ENCODE measurements at regions not wholly inside any gene's neighbourhood (a gene's known extent, or its start where the extent isn't known, plus 50 kb on each side); places are given as distances from the start of the nearest gene placed in this dataset.

- no peak for TF ChIP-seq TCF7L2 (IDR thresholded peaks at IDR 0.05; ENCODE audit: low read depth, low read length)
- no peak for TF ChIP-seq REST (IDR thresholded peaks at IDR 0.05; ENCODE audit: insufficient read depth in 1 of 2, low read depth in 2 of 2, low read length in 1 of 2)
- TF ChIP-seq CTCF (IDR thresholded peaks at IDR 0.05) = no peak
- no peak for TF ChIP-seq SIN3A (IDR thresholded peaks at IDR 0.05; ENCODE audit: borderline replicate concordance, insufficient read depth, low read depth, low read length)
- no peak for TF ChIP-seq POLR2AphosphoS5 (IDR thresholded peaks at IDR 0.05; ENCODE audit: low read depth, low read length)
- Histone ChIP-seq H3K9me3 (ENCODE audit: control insufficient read depth, insufficient read depth, low read depth, low read length) (no peaks in the 10 kb centered on the region), H3K27ac (ENCODE audit: low read length) (no peak overlapping the region), H3K4me1 (ENCODE audit: control insufficient read depth, insufficient read depth, low read length) (no peaks in the 10 kb centered on the region), H3K36me3 (ENCODE audit: control insufficient read depth, insufficient read depth, low read length) (no peaks in the 10 kb centered on the region), H3K4me3 (ENCODE audit: low read depth in 2 of 2, low read length in 2 of 2) (no peak overlapping the region), H3K27me3 (ENCODE audit: control insufficient read depth, insufficient read depth, low read length) (no peaks in the 10 kb centered on the region)
- intact Hi-C loops (cut with micrococcal nuclease; ENCODE audit: unreplicated experiment) (no loop called here), in situ Hi-C loops (cut with HindIII; ENCODE audit: low pct_unique_long_range_greater_than_20kb, low sequenced_read_pairs) (no loop called here)
- BruUV-seq (replicated peaks) = no TSS peak
- no peak for DNase-seq (ENCODE audit: low read depth, low spot score)
- ChIA-PET CTCF (no interaction called here), POLR2A (no interaction called here)
- ATAC-seq = no peak
Observed at GRCh38 chr22:44616882-44617655, 84.9 kb upstream of the PRR5 start.

DNA sequence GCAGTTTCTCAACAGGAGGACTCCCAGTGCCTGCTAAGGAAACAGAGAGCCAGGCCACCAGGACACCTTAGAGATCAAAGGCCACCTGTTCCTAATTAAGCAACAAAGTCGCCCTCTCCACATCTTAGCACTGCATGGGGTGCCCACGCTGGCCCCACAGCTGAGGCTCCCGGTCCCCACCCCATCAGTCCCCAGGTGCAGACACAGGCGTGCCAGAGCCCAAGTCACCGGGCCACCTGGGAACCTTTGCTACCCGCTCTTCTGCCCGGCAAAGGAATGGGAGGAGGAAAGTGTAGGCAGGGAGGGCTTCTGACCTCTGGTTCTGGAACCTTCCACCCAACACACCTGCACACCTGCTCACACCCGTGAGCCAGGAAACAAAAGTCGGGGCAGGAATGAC is 85.5 kb upstream of the PRR5 start:
- Histone ChIP-seq H3K27me3 (ENCODE audit: control insufficient read depth, insufficient read depth, low read length) (no peaks in the 10 kb centered on the region), H3K9me3 (ENCODE audit: control insufficient read depth, insufficient read depth, low read depth, low read length) (no peaks in the 10 kb centered on the region), H3K36me3 (ENCODE audit: control insufficient read depth, insufficient read depth, low read length) (no peaks in the 10 kb centered on the region), H3K4me1 (ENCODE audit: control insufficient read depth, insufficient read depth, low read length) (no peaks in the 10 kb centered on the region), H3K27ac (ENCODE audit: low read length) (no peak overlapping the region), H3K4me3 (ENCODE audit: low read depth in 2 of 2, low read length in 2 of 2) (no peak overlapping the region)
- no peak for ATAC-seq
- ChIA-PET CTCF (no interaction called here), POLR2A (interaction anchor here (0.5 kb wide), 1 partner anchor 1238 kb away, joined by 3 read pairs; no protein-coding TSS in a partner anchor)
- BruUV-seq (replicated peaks) = no TSS peak
- no peak for TF ChIP-seq TCF7L2 (IDR thresholded peaks at IDR 0.05; ENCODE audit: low read depth, low read length)
- no peak for TF ChIP-seq REST (IDR thresholded peaks at IDR 0.05; ENCODE audit: insufficient read depth in 1 of 2, low read depth in 2 of 2, low read length in 1 of 2)
- TF ChIP-seq SIN3A (IDR thresholded peaks at IDR 0.05; ENCODE audit: borderline replicate concordance, insufficient read depth, low read depth, low read length) = no peak
- TF ChIP-seq CTCF (IDR thresholded peaks at IDR 0.05) = no peak
- TF ChIP-seq POLR2AphosphoS5 (IDR thresholded peaks at IDR 0.05; ENCODE audit: low read depth, low read length) = no peak
- in situ Hi-C loops (cut with HindIII; ENCODE audit: low pct_unique_long_range_greater_than_20kb, low sequenced_read_pairs) (no loop called here), intact Hi-C loops (cut with micrococcal nuclease; ENCODE audit: unreplicated experiment) (no loop called here)
- no peak for DNase-seq (ENCODE audit: low read depth, low spot score)
